Ascending aorta (tissue), 2 donors: ENCODE measurements at regions not wholly inside any gene's neighbourhood (a gene's known extent, or its start where the extent isn't known, plus 50 kb on each side); places are given as distances from the start of the nearest gene placed in this dataset.

Experiments used
- DNase-seq, 2 donors: peaks; one replicate each; pipeline ENCODE4 v3.0.0-alpha.2; 2019; ENCODE audit warnings: low spot score in 2 of 2
- H3K27ac ChIP-seq, 2 donors: fragments of 200-600 bp; sonication (generic); one replicate each; pipeline ENCODE4 v1.5.1; 2016 to 2017; ENCODE audit warnings: mild to moderate bottlenecking in 1 of 2
- H3K27me3 ChIP-seq: fragments of 200-600 bp; sonication (generic); one replicate; pipeline ENCODE4 v1.5.1; 2017
- H3K36me3 ChIP-seq, 2 donors: fragments of 200-600 bp; sonication (generic); one replicate each; pipeline ENCODE4 v1.5.1; 2016
- H3K4me1 ChIP-seq, 2 donors: fragments of 200-600 bp; sonication (generic); one replicate each; pipeline ENCODE4 v1.5.1; 2016 to 2017; ENCODE audit warnings: mild to moderate bottlenecking in 1 of 2
- H3K4me3 ChIP-seq, 2 donors: fragments of 200-600 bp; sonication (generic); one replicate each; pipeline ENCODE4 v1.5.1; 2016 to 2017; ENCODE audit warnings: mild to moderate bottlenecking in 1 of 2
- H3K9me3 ChIP-seq, 2 donors: fragments of 200-600 bp; sonication (generic); one replicate each; pipeline ENCODE4 v1.5.1; 2016
- CTCF ChIP-seq, 3 experiments: fragments of 200-600 bp in 2 of 3; fragments of 450-650 bp in 1 of 3; sonication (generic) in 2 of 3; IDR thresholded peaks; one replicate each; pipeline ENCODE4 v1.5.1; 2016 to 2019; ENCODE audit warnings: antibody characterized with exemption in 3 of 3, mild to moderate bottlenecking in 1 of 3, moderate library complexity in 1 of 3
- intact Hi-C: fragments of 100-400 bp; cut with DNase I; formaldehyde crosslinking; loops from one replicate; pipeline ENCODE4 v1.15.1; 2023

GRCh38 chr12:82184844-82185243 lies 173.3 kb downstream of the CCDC59 start:
- no peaks in the 10 kb centered on the region for H3K27me3 ChIP-seq
- H3K4me3 ChIP-seq = no peak overlapping the region
- no peaks in the 10 kb centered on the region for H3K36me3 ChIP-seq
- peaks cover 0 to 9% of the 10 kb centered on the region in 2 donors for H3K9me3 ChIP-seq
- no peak for DNase-seq
- TF ChIP-seq CTCF (IDR thresholded peaks at IDR 0.05) = no peak
- H3K4me1 ChIP-seq = no peaks in the 10 kb centered on the region
- H3K27ac ChIP-seq = no peak overlapping the region
- intact Hi-C loops = no loop called here

- peaks cover 0 to 1% of the 10 kb centered on the region in 2 donors for H3K9me3 ChIP-seq
- no peaks in the 10 kb centered on the region for H3K27me3 ChIP-seq
- no peak overlapping the region for H3K4me3 ChIP-seq
- DNase-seq = no peak
- intact Hi-C loops = no loop called here
- no peak for TF ChIP-seq CTCF (IDR thresholded peaks at IDR 0.05)
- no peaks in the 10 kb centered on the region for H3K36me3 ChIP-seq
- H3K4me1 ChIP-seq = no peaks in the 10 kb centered on the region
- no peak overlapping the region for H3K27ac ChIP-seq
Observed at GRCh38 chr12:82182601-82183190, 175.5 kb downstream of the CCDC59 start.

- H3K36me3 ChIP-seq = no peaks in the 10 kb centered on the region
- H3K4me1 ChIP-seq = no peaks in the 10 kb centered on the region
- intact Hi-C loops = no loop called here
- no peaks in the 10 kb centered on the region for H3K9me3 ChIP-seq
- DNase-seq = no peak
- no peak for TF ChIP-seq CTCF (IDR thresholded peaks at IDR 0.05)
- no peak overlapping the region for H3K4me3 ChIP-seq
- no peak overlapping the region for H3K27ac ChIP-seq
- H3K27me3 ChIP-seq = no peaks in the 10 kb centered on the region
Observed at GRCh38 chr12:82176761-82177490, 181.3 kb downstream of the CCDC59 start.

GRCh38 chr12:82176026-82176425 lies 182.2 kb downstream of the CCDC59 start:
- DNase-seq = no peak
- intact Hi-C loops = no loop called here
- H3K4me3 ChIP-seq = no peak overlapping the region
- no peaks in the 10 kb centered on the region for H3K36me3 ChIP-seq
- H3K27me3 ChIP-seq = no peaks in the 10 kb centered on the region
- TF ChIP-seq CTCF (IDR thresholded peaks at IDR 0.05) = no peak
- no peaks in the 10 kb centered on the region for H3K4me1 ChIP-seq
- H3K27ac ChIP-seq = no peak overlapping the region
- H3K9me3 ChIP-seq = no peaks in the 10 kb centered on the region

- no peak overlapping the region for H3K4me3 ChIP-seq
- no peaks in the 10 kb centered on the region for H3K36me3 ChIP-seq
- no peak for TF ChIP-seq CTCF (IDR thresholded peaks at IDR 0.05)
- no peaks in the 10 kb centered on the region for H3K9me3 ChIP-seq
- intact Hi-C loops = no loop called here
- no peak overlapping the region for H3K27ac ChIP-seq
- no peaks in the 10 kb centered on the region for H3K4me1 ChIP-seq
- no peak for DNase-seq
- no peaks in the 10 kb centered on the region for H3K27me3 ChIP-seq
Observed at GRCh38 chr12:82174936-82175335, 183.3 kb downstream of the CCDC59 start.
